GM12878 (cell line): ENCODE measurements at regions not wholly inside any gene's neighbourhood (a gene's known extent, or its start where the extent isn't known, plus 50 kb on each side); places are given as distances from the start of the nearest gene placed in this dataset.

Experiments used
- CBX5 ChIP-seq: sonication (generic); IDR thresholded peaks from 2 replicates; pipeline ENCODE4 v1.6.1; 2016; ENCODE audit warnings: low read depth, moderate library complexity, mild to moderate bottlenecking, inconsistent platforms
- CTCF ChIP-seq, 3 experiments: IDR thresholded peaks in 2 of 3; conservative IDR thresholded peaks in 1 of 3; 2 replicates each; pipeline ENCODE4 v1.5.1; 2011; ENCODE audit warnings: low read depth in 3 of 3, low read length in 3 of 3, mild to moderate bottlenecking in 3 of 3, control low read depth in 2 of 3, moderate library complexity in 2 of 3, inconsistent platforms in 1 of 3, mixed read lengths in 1 of 3; ENCODE audit not compliant: control insufficient read depth in 2 of 3, insufficient read depth in 1 of 3; ENCODE audit errors: extremely low read depth in 1 of 3
- ESRRA ChIP-seq: IDR thresholded peaks from 2 replicates; pipeline ENCODE4 v1.6.1; 2012; ENCODE audit warnings: mild to moderate bottlenecking, low read length, improper control_type of control experiment
- ETV6 ChIP-seq, 2 experiments: fragments of 450-650 bp in 1 of 2; IDR thresholded peaks in 1 of 2; conservative IDR thresholded peaks in 1 of 2; 2 replicates each; pipeline ENCODE4 v1.6.1; 2014; ENCODE audit warnings: antibody characterized with exemption in 1 of 2, borderline replicate concordance in 1 of 2, low read depth in 1 of 2, mild to moderate bottlenecking in 1 of 2, moderate library complexity in 1 of 2
- GABPA ChIP-seq: IDR thresholded peaks from 2 replicates; pipeline ENCODE4 v1.6.1; 2014; ENCODE audit warnings: antibody characterized with exemption, low read depth, mild to moderate bottlenecking, inconsistent platforms
- MEF2A ChIP-seq: IDR thresholded peaks from 2 replicates; pipeline ENCODE4 v1.6.1; 2011; ENCODE audit warnings: low read depth, mild to moderate bottlenecking, low read length, moderate library complexity; ENCODE audit not compliant: insufficient read depth
- MYC ChIP-seq: IDR thresholded peaks from 2 replicates; pipeline ENCODE4 v1.6.1; 2011; ENCODE audit warnings: mild to moderate bottlenecking, low read length, moderate library complexity, inconsistent platforms; ENCODE audit not compliant: insufficient read depth, insufficient replicate concordance, insufficient read length, severe bottlenecking
- POLR2AphosphoS5 ChIP-seq: IDR thresholded peaks from 2 replicates; pipeline ENCODE4 v1.6.1; 2011; ENCODE audit warnings: mild to moderate bottlenecking, low read length, inconsistent platforms
- TAF1 ChIP-seq: IDR thresholded peaks from 2 replicates; pipeline ENCODE4 v1.6.1; 2011; ENCODE audit warnings: mild to moderate bottlenecking, low read depth, low read length, borderline replicate concordance
- TCF3 ChIP-seq: IDR thresholded peaks from 2 replicates; pipeline ENCODE4 v1.6.1; 2012; ENCODE audit warnings: low read depth, mild to moderate bottlenecking, low read length, borderline replicate concordance; ENCODE audit not compliant: insufficient read depth
- TF ChIP-seq, protein P1 (sequence below): IDR thresholded peaks from 2 replicates; pipeline ENCODE4 v1.6.1; 2011; ENCODE audit warnings: low read depth, low read length, improper control_type of control experiment, borderline replicate concordance

- TF ChIP-seq TCF3 (no peak), MYC (no peak), ETV6 (conservative IDR thresholded peaks at IDR 0.05 in 1 of 2, IDR thresholded peaks at IDR 0.05 in 1 of 2; ENCODE audit: borderline replicate concordance in 1 of 2, low read depth in 1 of 2) (no peak), MEF2A (no peak), ESRRA (no peak), POLR2AphosphoS5 (no peak), CBX5 (no peak), GABPA (no peak), CTCF (IDR thresholded peaks at IDR 0.05 in 2 of 3, conservative IDR thresholded peaks at IDR 0.05 in 1 of 3; ENCODE audit: control insufficient read depth in 2 of 3, extremely low read depth in 1 of 3, insufficient read depth in 1 of 3, low read depth in 3 of 3, low read length in 3 of 3) (no peak), TAF1 (no peak)
- TF ChIP-seq, protein P1, sequence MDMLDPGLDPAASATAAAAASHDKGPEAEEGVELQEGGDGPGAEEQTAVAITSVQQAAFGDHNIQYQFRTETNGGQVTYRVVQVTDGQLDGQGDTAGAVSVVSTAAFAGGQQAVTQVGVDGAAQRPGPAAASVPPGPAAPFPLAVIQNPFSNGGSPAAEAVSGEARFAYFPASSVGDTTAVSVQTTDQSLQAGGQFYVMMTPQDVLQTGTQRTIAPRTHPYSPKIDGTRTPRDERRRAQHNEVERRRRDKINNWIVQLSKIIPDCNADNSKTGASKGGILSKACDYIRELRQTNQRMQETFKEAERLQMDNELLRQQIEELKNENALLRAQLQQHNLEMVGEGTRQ = no peak
Measured at GRCh38 chr6:74137911-74138310, 441.9 kb downstream of the CD109 start.
